ENCODE measurements at regions not wholly inside any gene's neighbourhood (a gene's known extent, or its start where the extent isn't known, plus 50 kb on each side); places are given as distances from the start of the nearest gene placed in this dataset.

- H3K14ac ChIP-seq (ENCODE audit: insufficient read depth, low read length) = no peak overlapping the region
- no peak overlapping the region for H2BK12ac ChIP-seq (ENCODE audit: insufficient read length, low read depth, low read length)
- Mint-ChIP-seq H3K4me1 (no peaks in the 10 kb centered on the region), H3K36me3 (ENCODE audit: insufficient read depth in 1 of 3, low read depth in 3 of 3) (peaks cover 17 to 25% (median 17%) of the 10 kb centered on the region in 3 experiments), H3K4me3 (no peak overlapping the region), H3K9me3 (peaks cover 36 to 42% of the 10 kb centered on the region in 2 experiments), H3K27me3 (ENCODE audit: low read depth) (no peaks in the 10 kb centered on the region; the same call in 1 of the 2 replicates), H3K27ac (no peak overlapping the region)
- no CpG with 5 or more reads among the region's 1 CpG for WGBS (ENCODE audit: extremely low coverage, insufficient read length, low lambda C conversion rate)
- H4K91ac ChIP-seq (ENCODE audit: insufficient read length, low read depth, low read length) = no peak overlapping the region
- H2BK120ac ChIP-seq (ENCODE audit: low read depth, low read length, poor library complexity, severe bottlenecking) = no peak overlapping the region
- no peaks in the 10 kb centered on the region for H3K9me3 ChIP-seq (ENCODE audit: control insufficient read depth, low read depth, low read length)
- H3K56ac ChIP-seq (ENCODE audit: insufficient read length, low read depth, low read length) = no peak overlapping the region
- no peak overlapping the region for H2BK5ac ChIP-seq (ENCODE audit: insufficient read length, low read length)
- H4K5ac ChIP-seq (ENCODE audit: insufficient read length, low read depth, low read length) = no peak overlapping the region
- no peak overlapping the region for H3K27ac ChIP-seq (ENCODE audit: insufficient read length, low read depth, low read length)
- no peak overlapping the region for H3K9ac ChIP-seq (ENCODE audit: extremely low read depth, insufficient read length, low read length)
- H3K4ac ChIP-seq (ENCODE audit: low read depth, low read length) = no peak overlapping the region
- no peak overlapping the region for H2BK15ac ChIP-seq (ENCODE audit: low read depth, low read length)
- H3T11ph ChIP-seq (ENCODE audit: low read length) = no peak overlapping the region
- H3K23me2 ChIP-seq (ENCODE audit: insufficient read length, low read depth, low read length, poor library complexity, severe bottlenecking) = no peaks in the 10 kb centered on the region
- no peak overlapping the region for H2BK20ac ChIP-seq (ENCODE audit: low read depth, low read length, poor library complexity, severe bottlenecking)
- H3K23ac ChIP-seq (ENCODE audit: insufficient read length, low read depth, low read length) = no peak overlapping the region
- DNase-seq = no peak
- no peak overlapping the region for H2AK5ac ChIP-seq (ENCODE audit: insufficient read length, low read length)
- TF ChIP-seq CTCF (conservative IDR thresholded peaks at IDR 0.05) = no peak
- no peak overlapping the region for H2AFZ ChIP-seq (ENCODE audit: low read length)
- H3K79me2 ChIP-seq (ENCODE audit: insufficient read depth, low read length) = no peaks in the 10 kb centered on the region
- no peak overlapping the region for H3K4me2 ChIP-seq (ENCODE audit: insufficient read depth, insufficient read length, low read length)
- H4K8ac ChIP-seq (replicated peaks; ENCODE audit: insufficient read length, low read depth, low read length) = no peak overlapping the region
- H3K27me3 ChIP-seq (ENCODE audit: insufficient read depth, low read length) = no peaks in the 10 kb centered on the region
- H4K20me1 ChIP-seq (ENCODE audit: control insufficient read depth, insufficient read depth, insufficient read length) = no peaks in the 10 kb centered on the region
- H3K4me1 ChIP-seq (ENCODE audit: insufficient read depth, low read length) = no peaks in the 10 kb centered on the region
- no peaks in the 10 kb centered on the region for H3K79me1 ChIP-seq (ENCODE audit: insufficient read depth, low read depth, low read length, poor library complexity, severe bottlenecking)
- no peak overlapping the region for H3K18ac ChIP-seq (ENCODE audit: insufficient read length, low read depth, low read length)
Observed at GRCh38 chr4:19293781-19294180, 957.9 kb upstream of the SLIT2 start.
